AG04450 (cell line): ENCODE measurements at regions not wholly inside any gene's neighbourhood (a gene's known extent, or its start where the extent isn't known, plus 50 kb on each side); places are given as distances from the start of the nearest gene placed in this dataset.
"Not testable (repeated sequence)": the region's sequence is repeated elsewhere in the genome, so short reads cannot be mapped to it uniquely, and the experiment has no call there.

Experiments used
- CTCF ChIA-PET: fragments of 300-600, 350-600 bp; formaldehyde crosslinking; extraction: SDS; loops from one replicate; lab custom pipeline; 2022; ENCODE audit warnings: antibody characterized with exemption, inconsistent platforms; lab: Charles Lee
- POLR2A ChIA-PET: fragments of 350-600 bp; formaldehyde crosslinking; extraction: SDS; loops from one replicate; lab custom pipeline; 2021; ENCODE audit warnings: antibody characterized with exemption, inconsistent platforms; lab: Yijun Ruan, JAX
- DNase-seq: peaks from one replicate; pipeline ENCODE4 v3.0.0-alpha.2; 2011; ENCODE audit warnings: low read depth, low spot score
- H3K27ac ChIP-seq: one replicate; pipeline ENCODE4 v1.5.1; 2012; ENCODE audit warnings: low read depth, low read length, control low read depth
- H3K27me3 ChIP-seq: one replicate; pipeline ENCODE4 v1.6.0; 2012; ENCODE audit warnings: low read length; ENCODE audit not compliant: control insufficient read depth, insufficient read depth
- H3K4me3 ChIP-seq: 2 replicates; pipeline ENCODE4 v1.5.1; 2011; ENCODE audit warnings: mild to moderate bottlenecking, low read depth, low read length, control low read depth
- H3K9me3 ChIP-seq: 2 replicates; pipeline ENCODE4 v1.5.1; 2012; ENCODE audit warnings: low read length; ENCODE audit not compliant: control insufficient read depth, insufficient read depth
- CTCF ChIP-seq: IDR thresholded peaks from 2 replicates; pipeline ENCODE4 v1.5.1; 2011; ENCODE audit warnings: low read depth, low read length, control low read depth, inconsistent platforms

- H3K9me3 ChIP-seq: no peaks in the 10 kb centered on the region
- no peak for TF ChIP-seq CTCF
- CTCF ChIA-PET: interaction anchor here (1.0 kb wide), 1 partner anchor 471 kb away, joined by 3 read pairs; no protein-coding TSS in a partner anchor
- H3K27me3 ChIP-seq: no peaks in the 10 kb centered on the region
- no peak for DNase-seq
- no peak overlapping the region for H3K4me3 ChIP-seq
- POLR2A ChIA-PET: no interaction called here
- H3K27ac ChIP-seq: no peak overlapping the region
Measured at GRCh38 chr17:12195418-12195817, 174.7 kb downstream of the MAP2K4 start.

DNA sequence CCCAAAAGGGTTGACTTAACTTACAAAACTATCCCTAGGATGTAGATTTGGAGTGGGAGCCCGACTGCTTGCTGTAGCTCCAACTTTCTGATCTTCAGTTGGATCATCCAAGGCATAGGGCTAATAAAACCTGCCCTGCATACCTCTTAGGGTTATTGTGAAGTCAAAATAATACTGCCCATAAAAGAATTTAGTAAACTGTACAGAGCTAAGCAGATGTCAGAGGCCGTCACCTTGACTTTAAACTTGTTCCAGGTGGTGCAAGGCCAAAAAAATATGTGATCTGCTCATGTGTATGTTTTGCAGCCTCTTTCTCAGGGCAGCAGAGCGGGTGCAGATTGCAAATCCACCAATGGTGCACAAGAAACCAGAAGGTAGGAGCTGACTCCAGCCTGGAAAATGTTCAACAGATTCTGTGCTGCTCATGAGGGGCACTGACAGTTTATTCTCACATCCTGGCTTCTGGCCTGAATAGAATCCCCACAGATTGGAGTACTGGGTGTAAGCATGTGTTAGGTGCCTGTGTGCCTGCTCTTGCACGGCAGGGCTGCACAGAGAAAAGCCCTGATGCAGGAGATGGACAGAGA lies 180.7 kb downstream of the MAP2K4 start:
- POLR2A ChIA-PET: no interaction called here
- CTCF ChIA-PET: no interaction called here
- no peak for TF ChIP-seq CTCF
- Histone ChIP-seq H3K27ac (no peak overlapping the region), H3K27me3 (peaks cover 6% of the 10 kb centered on the region), H3K9me3 (no peaks in the 10 kb centered on the region), H3K4me3 (no peak overlapping the region)
- DNase-seq: no peak

GRCh38 chr17:12209632-12210191 lies 189.0 kb downstream of the MAP2K4 start:
- no peak for TF ChIP-seq CTCF
- DNase-seq: no peak
- H3K27ac ChIP-seq: no peak overlapping the region
- H3K9me3 ChIP-seq: no peaks in the 10 kb centered on the region
- ChIA-PET POLR2A (no interaction called here), CTCF (no interaction called here)
- H3K27me3 ChIP-seq: peaks cover 5% of the 10 kb centered on the region
- H3K4me3 ChIP-seq: no peak overlapping the region

- H3K9me3 ChIP-seq, DNase-seq, H3K4me3 ChIP-seq, CTCF ChIA-PET, H3K27ac ChIP-seq, H3K27me3 ChIP-seq: not testable (repeated sequence)
- POLR2A ChIA-PET: interaction anchor here (0.6 kb wide), 1 partner anchor 17 kb away, joined by 3 read pairs; no protein-coding TSS in a partner anchor
Measured at GRCh38 chr17:12220714-12221439, 200.2 kb downstream of the MAP2K4 start.

DNA sequence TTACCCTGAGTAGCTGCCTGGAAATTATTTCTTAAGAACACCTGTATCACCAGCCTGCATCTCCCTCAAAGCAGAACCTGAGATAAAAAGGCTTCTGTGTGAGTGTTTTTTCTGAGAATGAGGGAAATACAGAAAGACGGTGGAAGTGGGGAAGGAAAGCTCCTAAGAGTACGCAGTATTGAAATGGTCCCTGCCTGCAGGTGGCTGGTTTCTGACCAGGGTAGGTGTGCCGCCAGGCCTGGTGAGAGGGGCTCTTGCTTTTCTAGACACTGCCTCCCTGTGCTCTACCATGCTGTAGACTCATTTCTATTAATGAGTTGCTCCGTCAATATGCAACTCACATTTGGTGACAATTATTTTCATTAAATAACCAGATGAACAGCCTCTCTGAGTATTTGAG lies 201.7 kb downstream of the MAP2K4 start:
- H3K27me3 ChIP-seq: no peaks in the 10 kb centered on the region
- DNase-seq: no peak
- peaks cover 3% of the 10 kb centered on the region; the same call in 1 of the 2 replicates for H3K9me3 ChIP-seq
- no peak for TF ChIP-seq CTCF
- no peak overlapping the region for H3K27ac ChIP-seq
- ChIA-PET POLR2A (no interaction called here), CTCF (no interaction called here)
- H3K4me3 ChIP-seq: no peak overlapping the region
